Right cardiac atrium (tissue), 5 donors: ENCODE measurements at regions not wholly inside any gene's neighbourhood (a gene's known extent, or its start where the extent isn't known, plus 50 kb on each side); places are given as distances from the start of the nearest gene placed in this dataset.
"Not testable (repeated sequence)": the region's sequence is repeated elsewhere in the genome, so short reads cannot be mapped to it uniquely, and the experiment has no call there.

Experiments
- ATAC-seq, 2 donors: fragments of 200-7000 bp; cut with Tn5 transposase; one replicate each; pipeline versions ENCODE4 v1.8.0 to v1.9.1; 2020; ENCODE audit warnings: moderate library complexity in 2 of 2, mild to moderate bottlenecking in 1 of 2
- DNase-seq, 3 donors: peaks; one replicate each; pipeline ENCODE4 v3.0.0-alpha.2; 2020
- H3K27ac ChIP-seq: one replicate; pipeline ENCODE4 v1.5.1; 2013; ENCODE audit warnings: mild to moderate bottlenecking, low read length, control low read depth, moderate library complexity
- H3K27me3 ChIP-seq: one replicate; pipeline ENCODE4 v1.6.1; 2013; ENCODE audit not compliant: control insufficient read depth, insufficient read depth
- H3K4me1 ChIP-seq: one replicate; pipeline ENCODE4 v1.6.1; 2013; ENCODE audit warnings: low read length; ENCODE audit not compliant: control insufficient read depth, insufficient read depth
- H3K4me3 ChIP-seq: one replicate; pipeline ENCODE4 v1.5.1; 2013; ENCODE audit warnings: low read length, control low read depth
- H3K9me3 ChIP-seq: one replicate; pipeline ENCODE4 v1.6.1; 2013; ENCODE audit warnings: low read length; ENCODE audit not compliant: control insufficient read depth
- WGBS: extraction: QIAGEN DNeasy Blood & Tissue Kit; methylation state at CpG from one replicate; pipeline ENCODE4 v1.1.7; 2013; 5-methylcytosine and 5-hydroxymethylcytosine counted together
- intact Hi-C, 4 donors: fragments of 100-400 bp; cut with DNase I; formaldehyde crosslinking; loops; one replicate each; pipeline versions ENCODE4 v1.11.0 to v1.14.0; 2022 to 2023
- donor health status: healthy with polysubstance abuse.
- donor health status: DM: no; HTN: yes; CAD: no.
- donor health status: DM: no; HTN: no; CAD: no.
- donor health status: DM: no; HTN: yes; CAD: no; lungs with severe emphysema.
- donor health status: DM: yes; HTN: yes; CAD: no.

DNA sequence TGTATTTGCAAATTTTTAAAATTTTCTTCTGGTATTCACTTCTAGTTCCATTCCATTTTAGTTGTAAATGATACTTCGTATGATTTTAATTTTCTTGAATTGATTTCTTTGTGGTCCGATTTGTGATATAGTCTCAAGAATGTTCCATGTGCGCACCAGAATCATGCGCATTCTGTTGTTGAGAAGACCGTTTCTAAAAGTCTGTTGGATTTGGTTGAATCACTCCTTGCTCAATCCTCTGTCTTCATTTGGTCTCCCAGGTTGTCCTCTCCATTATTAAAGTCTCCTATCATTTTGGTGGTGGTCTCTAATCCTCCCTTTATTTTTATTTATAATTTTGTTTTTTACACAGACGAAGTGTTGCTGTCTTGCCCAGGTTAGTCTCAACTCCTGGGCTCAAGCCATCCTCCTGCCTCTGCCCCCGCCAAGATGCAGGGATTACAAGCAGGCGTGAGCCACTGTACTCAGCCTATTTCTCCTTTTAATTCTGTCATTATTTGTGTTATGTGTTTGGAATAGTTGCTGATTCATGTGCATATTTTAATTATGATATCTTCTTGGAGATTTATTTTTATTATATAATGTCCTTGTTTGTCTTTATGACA is 1490.8 kb downstream of the FOXD4L5 start:
- H3K9me3 ChIP-seq, intact Hi-C loops, DNase-seq, H3K4me3 ChIP-seq, H3K4me1 ChIP-seq, H3K27me3 ChIP-seq, H3K27ac ChIP-seq: not testable (repeated sequence)
- peak in 1 of 2 donors; percentile 35 for ATAC-seq
- WGBS: 51% methylated on average over 8 of the region's 8 CpGs

- H3K27ac ChIP-seq, H3K4me1 ChIP-seq, DNase-seq, intact Hi-C loops, H3K27me3 ChIP-seq, H3K4me3 ChIP-seq, ATAC-seq, H3K9me3 ChIP-seq: not testable (repeated sequence)
- 29% methylated on average over 3 of the region's 3 CpGs for WGBS
Measured at GRCh38 chr9:63787454-63787853, 1497.6 kb downstream of the FOXD4L5 start.

DNA sequence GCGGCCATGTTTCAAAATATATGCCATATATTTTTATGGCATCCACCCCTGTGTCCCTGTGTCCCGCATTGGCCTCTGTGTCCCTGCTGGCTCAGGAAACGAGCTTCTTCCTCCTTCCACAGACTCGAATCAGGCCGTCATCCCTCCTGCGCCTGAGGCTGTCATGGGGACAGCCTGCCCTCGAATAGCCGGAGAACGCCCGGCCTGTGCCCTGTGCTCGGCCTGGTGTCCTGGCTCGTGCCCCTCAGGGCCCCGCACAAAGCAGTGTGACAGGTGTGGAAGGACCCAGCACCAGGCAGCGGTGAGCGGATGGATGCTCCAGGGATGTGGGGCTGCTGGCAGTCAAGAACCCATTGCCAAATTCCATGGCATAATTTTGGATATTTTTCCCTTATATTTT is 1500.0 kb downstream of the FOXD4L5 start:
- intact Hi-C loops, H3K4me3 ChIP-seq: not testable (repeated sequence)
- WGBS: 79% methylated on average over 15 of the region's 15 CpGs

GRCh38 chr9:63784421-63784820 is 1500.6 kb downstream of the FOXD4L5 start:
- H3K27me3 ChIP-seq, H3K4me1 ChIP-seq, H3K27ac ChIP-seq, H3K9me3 ChIP-seq, intact Hi-C loops, H3K4me3 ChIP-seq, ATAC-seq: not testable (repeated sequence)
- 62% methylated on average over 21 of the region's 21 CpGs for WGBS
- peak in 2 of 3 donors; percentile 43 to 55 for DNase-seq

More for the DNA sequence above, 1500.0 kb downstream of the FOXD4L5 start:
- H3K27me3 ChIP-seq, ATAC-seq, H3K4me1 ChIP-seq, DNase-seq, H3K9me3 ChIP-seq, H3K27ac ChIP-seq: not testable (repeated sequence)

GRCh38 chr9:63781817-63782439 is 1503.1 kb downstream of the FOXD4L5 start:
- peak; percentile 24 to 28 for ATAC-seq

GRCh38 chr9:63781390-63781789 is 1503.6 kb downstream of the FOXD4L5 start:
- intact Hi-C loops, H3K4me1 ChIP-seq, H3K9me3 ChIP-seq, H3K27me3 ChIP-seq, H3K27ac ChIP-seq, H3K4me3 ChIP-seq: not testable (repeated sequence)
- 36% methylated on average over 35 of the region's 35 CpGs for WGBS
- peak; percentile 72 to 84 for ATAC-seq
- peak in 1 of 3 donors; percentile 50 for DNase-seq

More at GRCh38 chr9:63781817-63782439, 1503.1 kb downstream of the FOXD4L5 start:
- DNase-seq: peak in 1 of 3 donors; percentile 38
- intact Hi-C loops, H3K27ac ChIP-seq, H3K4me1 ChIP-seq, H3K4me3 ChIP-seq, H3K27me3 ChIP-seq, H3K9me3 ChIP-seq: not testable (repeated sequence)
- 36% methylated on average over 30 of the region's 33 CpGs for WGBS

DNA sequence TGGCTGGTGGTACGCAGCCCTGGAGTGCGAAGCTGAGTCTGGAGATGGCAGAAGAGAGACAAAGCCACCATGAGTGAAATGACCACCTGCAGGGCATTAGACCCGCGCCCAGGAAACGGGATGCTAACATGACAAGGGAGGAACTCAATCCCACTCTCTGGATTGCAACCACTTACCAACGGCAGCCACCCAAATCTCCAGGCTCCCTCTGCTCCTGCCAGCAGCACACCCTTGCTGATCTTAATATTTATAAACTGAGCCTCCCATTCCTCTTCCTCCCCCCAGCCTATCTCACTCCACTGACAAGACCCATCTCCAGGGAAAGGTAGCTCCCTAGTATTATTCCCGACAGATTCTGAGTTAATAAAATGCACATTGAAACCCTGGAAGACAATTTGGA is 1508.8 kb downstream of the FOXD4L5 start:
- intact Hi-C loops, DNase-seq, H3K4me1 ChIP-seq, H3K27ac ChIP-seq, H3K4me3 ChIP-seq, H3K27me3 ChIP-seq, H3K9me3 ChIP-seq: not testable (repeated sequence)
- WGBS: 86% methylated on average over 3 of the region's 7 CpGs
- peak in 1 of 2 donors; percentile 32 for ATAC-seq

DNA sequence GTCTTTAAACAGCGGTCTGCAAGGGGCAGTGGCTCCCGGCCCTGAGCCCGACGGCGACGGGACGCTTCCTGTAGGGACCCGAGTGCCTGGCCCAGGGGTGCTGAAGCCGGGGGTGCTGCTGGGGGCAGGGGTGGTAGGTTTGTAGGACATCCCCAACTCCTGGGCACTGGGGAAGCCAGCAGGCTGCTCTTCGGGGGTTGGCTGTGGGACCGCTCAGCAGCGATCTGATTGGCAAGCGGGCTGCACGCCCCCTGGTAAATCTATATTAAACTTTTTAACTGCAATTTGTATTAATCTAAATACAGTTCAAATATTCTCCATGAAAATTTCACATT is 1510.0 kb downstream of the FOXD4L5 start:
- H3K4me1 ChIP-seq, ATAC-seq, H3K27me3 ChIP-seq, H3K9me3 ChIP-seq, intact Hi-C loops, H3K27ac ChIP-seq, H3K4me3 ChIP-seq, DNase-seq: not testable (repeated sequence)
- 87% methylated on average over 14 of the region's 14 CpGs for WGBS

- H3K27ac ChIP-seq, intact Hi-C loops, H3K27me3 ChIP-seq, H3K4me1 ChIP-seq, H3K9me3 ChIP-seq, H3K4me3 ChIP-seq, DNase-seq: not testable (repeated sequence)
- peak in 1 of 2 donors; percentile 24 for ATAC-seq
- 84% methylated on average over 13 of the region's 15 CpGs for WGBS
Measured at GRCh38 chr9:63774369-63775091, 1510.5 kb downstream of the FOXD4L5 start.

DNA sequence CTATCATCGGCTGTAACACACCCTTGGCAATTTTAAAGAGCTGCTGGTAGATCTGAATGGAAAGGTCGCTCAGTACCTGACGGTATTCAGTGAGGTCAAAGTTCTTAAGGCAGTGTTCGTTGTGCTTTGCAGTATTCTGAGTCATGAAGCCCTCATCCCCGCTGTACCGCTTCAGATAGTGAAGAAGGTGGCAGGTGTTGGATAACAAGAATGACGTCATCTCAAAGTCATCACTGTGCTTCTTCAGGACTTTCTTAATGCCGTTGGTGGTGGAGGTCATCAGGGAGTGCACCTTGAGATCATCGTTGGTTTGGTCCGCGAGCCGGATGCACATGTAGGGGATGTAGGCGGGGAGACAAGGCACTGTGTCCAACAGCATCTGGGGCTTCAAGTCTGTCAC is 1522.8 kb downstream of the FOXD4L5 start:
- WGBS: 68% methylated on average over 13 of the region's 13 CpGs
- H3K4me3 ChIP-seq, H3K9me3 ChIP-seq, DNase-seq, H3K27ac ChIP-seq, intact Hi-C loops, H3K27me3 ChIP-seq, H3K4me1 ChIP-seq: not testable (repeated sequence)
- peak in 1 of 2 donors; percentile 14 for ATAC-seq

GRCh38 chr9:63729021-63729420 is 1556.0 kb downstream of the FOXD4L5 start:
- DNase-seq, H3K4me1 ChIP-seq, H3K4me3 ChIP-seq, H3K27ac ChIP-seq, intact Hi-C loops, H3K27me3 ChIP-seq, H3K9me3 ChIP-seq, ATAC-seq: not testable (repeated sequence)
- whole genome bisulfite sequencing: 45% methylated on average over 4 of the region's 4 CpGs
